GM21619 (cell line): ENCODE measurements at regions not wholly inside any gene's neighbourhood (a gene's known extent, or its start where the extent isn't known, plus 50 kb on each side); places are given as distances from the start of the nearest gene placed in this dataset.

Source experiments
- ATAC-seq: cut with Tn5 transposase; IDR thresholded peaks from one replicate; pipeline ENCODE4 v1.9.1; 2021; ENCODE audit not compliant: unreplicated experiment

DNA sequence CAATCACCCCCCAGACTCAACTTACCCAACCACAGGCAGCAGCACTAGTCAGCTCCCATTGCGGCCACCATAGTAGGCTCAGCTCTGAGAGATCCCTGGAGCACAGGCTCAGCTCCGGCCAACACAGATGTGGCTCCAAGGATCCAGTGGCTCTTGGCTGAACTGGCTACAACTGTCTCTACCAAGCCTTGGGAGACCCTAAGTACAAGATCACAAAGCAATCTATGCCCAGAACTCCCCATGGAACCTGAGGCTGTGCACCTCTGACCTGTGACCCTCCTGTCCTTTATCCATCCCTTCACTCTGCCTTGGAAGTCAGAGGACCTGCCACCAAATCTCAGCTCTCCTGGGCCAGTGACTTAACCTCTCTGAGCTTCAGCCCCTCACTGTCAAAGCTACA lies 61.8 kb upstream of the GJB5 start:
- ATAC-seq: no peak

GRCh38 chr1:34694383-34694782 lies 60.5 kb upstream of the GJB5 start:
- no peak for ATAC-seq

- ATAC-seq: no peak
These were observed 59.3 kb upstream of the GJB5 start for GRCh38 chr1:34695580-34695979.

DNA sequence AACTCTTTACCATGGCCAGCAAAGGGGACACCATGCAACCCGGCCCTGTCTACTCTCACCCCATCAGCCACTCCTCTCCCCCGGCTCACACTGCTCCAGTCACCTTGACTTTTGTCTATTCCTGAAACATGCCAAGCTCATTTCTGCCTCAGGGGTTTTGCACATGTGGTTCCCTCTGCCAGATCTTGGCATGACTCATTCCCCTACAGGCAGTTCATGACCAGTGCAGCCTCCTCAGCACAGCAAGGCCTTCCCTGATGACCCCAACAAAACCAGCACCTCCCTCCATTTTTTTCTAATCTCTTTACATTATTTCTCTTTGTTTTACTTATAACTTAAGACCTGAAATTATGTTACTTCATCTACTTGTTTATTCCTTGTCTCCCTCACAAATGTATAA lies 58.6 kb upstream of the GJB5 start:
- no peak for ATAC-seq

GRCh38 chr1:34696981-34697380 lies 57.9 kb upstream of the GJB5 start:
- no peak for ATAC-seq

- no peak for ATAC-seq
These were observed 57.0 kb upstream of the GJB5 start for GRCh38 chr1:34697818-34698217.

- no peak for ATAC-seq
These were observed 53.4 kb upstream of the GJB5 start for GRCh38 chr1:34701326-34702060.
